ENCODE measurements at regions not wholly inside any gene's neighbourhood (a gene's known extent, or its start where the extent isn't known, plus 50 kb on each side); places are given as distances from the start of the nearest gene placed in this dataset.

DNA sequence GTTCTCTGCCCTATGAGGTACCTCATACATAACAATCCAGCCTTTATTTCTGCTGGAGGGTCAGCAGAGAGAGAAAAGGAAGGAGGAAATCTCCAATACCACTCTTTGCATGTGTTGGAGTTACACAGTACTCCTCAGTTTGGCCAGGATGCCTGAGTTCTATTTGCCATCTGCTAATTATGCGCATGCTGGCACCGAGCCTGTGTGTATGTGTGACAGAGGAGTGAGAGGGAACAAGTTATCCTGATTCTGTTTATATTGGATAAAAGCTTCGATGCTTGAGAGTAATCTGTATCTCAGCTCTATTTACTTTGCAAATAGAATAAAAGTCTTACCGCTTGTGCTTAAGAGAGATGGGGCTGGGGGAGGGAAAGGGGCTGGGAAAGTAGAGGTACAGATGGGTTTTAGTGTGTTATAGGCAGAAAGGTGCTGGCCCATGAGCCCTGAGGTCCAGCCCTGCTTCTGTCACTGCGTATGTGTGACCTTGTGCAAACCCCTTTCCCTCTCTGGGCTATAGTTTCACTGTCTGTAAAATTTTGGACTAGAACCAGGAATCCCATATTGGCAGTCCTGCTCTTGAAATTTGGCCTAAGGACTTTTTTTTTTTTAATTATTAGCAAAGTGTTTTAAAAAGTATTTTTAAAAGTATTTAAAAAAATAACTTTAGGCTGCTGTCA lies 54.5 kb upstream of the PLXNA2 start:
- no peak for DNase-seq (ENCODE audit: low read depth)

DNA sequence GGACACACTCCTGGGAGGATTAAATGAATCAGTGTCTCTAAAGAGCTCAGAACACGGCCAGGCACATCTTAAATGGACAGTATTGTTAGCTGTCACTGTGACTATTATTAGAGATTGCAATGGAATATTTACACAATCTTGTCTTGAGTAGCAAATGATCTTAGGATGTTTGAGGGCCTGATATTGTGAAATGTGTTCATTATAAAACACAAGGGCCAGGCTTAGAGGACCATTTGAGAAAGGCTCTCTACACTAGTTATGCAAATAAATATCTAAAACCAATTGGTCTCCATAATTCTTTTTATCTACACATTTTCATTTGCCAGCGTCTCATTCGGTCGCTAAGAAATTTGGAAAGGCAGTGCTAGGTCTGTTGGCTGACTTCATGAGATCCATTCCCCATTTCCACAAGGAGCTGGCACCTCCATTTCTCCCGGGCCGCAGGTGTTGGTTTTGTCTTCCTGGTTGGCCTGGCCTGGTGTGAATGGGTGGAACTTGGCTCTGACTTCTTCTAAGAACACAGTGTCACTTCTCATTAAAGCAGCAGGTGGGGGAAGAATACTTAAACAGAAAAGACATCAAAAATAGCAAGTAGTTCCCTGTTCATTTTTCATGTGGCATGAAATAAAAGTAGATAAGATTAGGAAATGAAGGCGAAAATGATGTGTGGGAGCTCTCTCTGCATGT lies 56.0 kb upstream of the PLXNA2 start:
- no peak for DNase-seq (ENCODE audit: low read depth)

DNA sequence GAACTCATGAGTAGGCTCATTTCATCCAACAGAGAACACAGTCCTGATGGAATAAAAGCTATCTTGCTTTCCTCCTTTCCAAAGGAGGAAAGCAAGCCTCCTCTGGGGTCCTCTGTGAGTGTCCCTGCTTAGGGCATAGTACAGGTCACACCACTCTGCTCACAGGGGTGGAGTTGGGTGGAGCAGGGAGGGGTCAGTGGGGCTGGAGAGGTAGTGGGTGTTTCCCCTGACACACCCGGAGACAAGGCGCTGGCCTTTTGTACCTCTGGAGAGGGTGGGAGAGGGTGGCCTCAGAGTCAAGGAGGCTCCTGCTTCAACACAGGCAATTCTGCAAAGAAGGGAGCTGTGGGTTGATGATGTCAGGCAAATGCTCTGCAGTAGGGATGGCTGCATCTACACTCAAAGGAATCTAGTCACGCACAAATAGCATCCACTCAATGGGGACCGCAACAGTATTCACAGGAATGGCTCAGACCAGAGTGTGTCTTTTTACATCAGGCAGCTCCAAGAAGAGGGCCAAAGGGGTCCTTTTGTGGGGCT lies 58.6 kb upstream of the PLXNA2 start:
- DNase-seq (ENCODE audit: low read depth) = no peak

DNA sequence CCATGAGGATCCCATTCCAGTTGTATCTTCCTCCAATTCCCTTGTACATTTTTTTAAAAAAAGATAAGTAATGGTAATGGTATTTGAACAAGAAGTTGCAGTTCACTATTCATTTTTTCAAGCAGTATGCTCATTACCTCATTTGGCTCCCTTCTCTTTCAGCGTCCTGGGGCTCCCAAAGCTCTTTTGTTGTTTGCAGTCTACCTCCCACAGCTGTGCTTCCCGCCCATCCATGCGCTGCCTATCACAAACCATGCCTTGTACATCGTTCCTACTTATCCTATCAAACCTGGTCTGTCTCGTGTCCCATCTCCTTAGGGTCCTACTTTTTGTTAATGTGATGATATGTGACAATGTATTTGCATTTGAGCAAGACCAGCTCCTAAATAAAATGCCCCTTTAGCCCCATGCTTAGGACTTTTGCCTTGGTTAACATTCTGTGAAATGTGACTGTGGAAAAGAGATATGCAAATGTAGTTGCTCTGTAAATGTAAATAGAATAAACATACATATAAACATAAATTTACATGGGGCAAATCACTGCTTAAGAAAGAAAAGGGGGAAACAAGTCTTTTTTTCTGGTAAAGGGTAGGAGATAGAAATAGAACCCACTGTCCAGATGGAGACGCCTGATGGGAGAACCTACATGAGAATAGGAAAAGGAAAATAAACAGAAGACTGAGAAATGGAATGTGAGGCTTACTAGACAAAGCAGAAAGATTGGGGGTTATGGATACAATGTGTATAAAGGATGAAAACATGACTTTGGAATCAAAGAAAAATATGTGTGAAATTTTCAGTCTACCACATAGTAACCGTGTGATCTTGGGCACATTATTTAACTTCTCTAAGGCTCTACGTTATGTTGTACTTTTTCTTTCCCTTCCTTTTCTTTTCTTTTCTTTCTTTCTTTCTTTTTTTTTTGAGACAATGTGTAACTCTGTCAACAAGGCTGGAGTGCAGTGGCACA lies 59.8 kb upstream of the PLXNA2 start:
- no peak for DNase-seq (ENCODE audit: low read depth)

DNA sequence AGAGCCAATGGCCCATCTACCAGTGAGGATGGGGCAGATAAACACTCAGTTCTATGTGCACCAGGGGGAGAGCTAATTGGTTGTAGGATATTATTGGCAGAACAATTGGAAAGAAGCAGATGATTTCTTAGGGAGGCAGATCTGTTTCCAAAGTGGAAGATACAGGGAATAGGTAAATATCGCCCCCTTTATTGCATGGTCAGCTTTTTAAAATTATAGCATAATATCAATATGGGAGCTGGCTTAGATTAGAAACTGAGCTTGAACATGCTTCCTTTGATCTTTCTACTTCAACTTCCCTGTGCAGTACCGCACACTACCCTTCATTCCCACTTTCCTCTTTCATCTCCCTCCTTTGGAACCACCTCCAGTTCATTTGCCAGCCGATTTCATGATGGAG lies 64.0 kb upstream of the PLXNA2 start:
- no peak for DNase-seq (ENCODE audit: low read depth)

DNA sequence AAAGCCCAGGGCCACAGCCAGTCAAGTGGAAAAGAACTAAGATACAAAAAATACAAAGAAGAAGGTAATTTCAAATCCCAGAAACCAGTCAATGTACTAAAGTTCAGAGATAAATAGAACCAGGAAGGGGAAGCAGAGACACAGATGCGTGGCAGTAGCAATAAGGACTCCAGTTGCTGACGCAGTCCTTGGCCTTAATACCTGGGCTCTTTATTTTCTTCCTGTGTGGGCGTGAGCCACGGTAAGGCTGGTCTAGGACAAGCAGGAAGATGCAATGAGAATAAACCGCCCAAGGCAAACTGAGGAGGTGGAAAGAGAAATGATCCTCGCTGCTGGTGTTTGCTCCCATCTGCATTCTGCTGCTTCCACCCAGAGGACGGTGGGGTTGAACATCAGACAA lies 65.6 kb upstream of the PLXNA2 start:
- DNase-seq (ENCODE audit: low read depth) = no peak

DNA sequence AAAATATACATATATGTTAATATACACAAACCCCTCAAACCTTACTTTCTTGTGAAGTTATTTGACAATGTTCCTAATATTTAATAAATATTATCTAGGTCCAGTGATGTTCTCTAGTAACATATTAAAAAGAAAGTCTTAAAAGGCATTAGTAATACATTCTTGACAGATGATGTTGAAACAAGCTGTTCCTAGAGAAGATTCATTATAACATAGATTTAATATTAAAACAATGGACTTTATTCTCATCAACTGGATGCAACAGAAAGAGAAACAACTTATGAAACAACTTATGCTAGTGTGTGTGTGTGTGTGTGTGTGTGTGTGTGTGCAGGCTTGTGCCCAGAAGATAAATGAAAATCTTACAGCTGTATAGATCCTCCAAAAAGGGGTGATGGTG lies 68.5 kb upstream of the PLXNA2 start:
- DNase-seq (ENCODE audit: low read depth) = no peak

DNA sequence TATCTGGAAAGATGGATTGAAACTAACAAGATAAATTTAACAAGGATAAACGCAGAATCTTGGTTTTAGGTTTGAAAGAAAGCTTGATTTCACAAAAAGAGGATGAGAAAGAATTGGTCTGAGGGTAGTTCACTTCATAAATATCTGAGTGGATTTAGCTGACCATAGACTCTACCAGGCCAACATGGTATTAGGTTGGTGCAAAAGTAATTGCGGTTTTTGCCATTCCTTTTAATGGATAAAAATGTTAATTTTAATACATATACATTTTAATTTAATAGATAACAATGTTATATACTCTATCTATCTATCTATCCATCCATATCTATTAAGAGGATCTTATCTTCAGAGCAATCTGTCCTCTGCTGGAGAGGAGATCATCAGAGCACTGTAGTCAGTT lies 70.2 kb upstream of the PLXNA2 start:
- no peak for DNase-seq (ENCODE audit: low read depth)

DNA sequence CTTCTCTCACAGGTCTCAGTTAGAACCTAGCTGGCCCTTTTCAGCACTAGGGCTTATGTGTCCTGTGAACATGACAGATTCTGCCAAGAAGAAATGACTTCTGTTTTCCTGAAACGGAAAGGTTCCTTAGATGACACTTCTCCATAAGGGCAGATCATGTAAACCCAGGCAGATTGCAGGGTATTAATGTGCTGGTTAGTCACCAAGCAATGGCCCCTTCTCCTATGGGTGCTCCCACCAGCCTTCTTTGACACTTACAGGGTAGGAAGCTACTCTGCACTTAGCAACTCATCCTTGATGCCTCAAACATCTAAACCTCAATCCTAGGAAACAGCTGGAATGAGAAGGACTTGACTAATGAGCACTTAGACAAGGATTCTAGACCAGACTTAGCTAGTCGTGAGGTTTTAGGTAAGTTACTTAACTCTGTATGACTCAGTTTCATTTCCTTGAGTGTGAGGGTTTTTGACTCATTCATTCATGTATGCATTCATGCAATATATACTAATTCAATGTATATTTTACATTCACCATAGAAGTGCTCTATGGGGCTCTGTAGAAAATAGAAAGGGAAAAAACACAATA lies 74.1 kb upstream of the PLXNA2 start:
- DNase-seq (ENCODE audit: low read depth) = no peak

DNA sequence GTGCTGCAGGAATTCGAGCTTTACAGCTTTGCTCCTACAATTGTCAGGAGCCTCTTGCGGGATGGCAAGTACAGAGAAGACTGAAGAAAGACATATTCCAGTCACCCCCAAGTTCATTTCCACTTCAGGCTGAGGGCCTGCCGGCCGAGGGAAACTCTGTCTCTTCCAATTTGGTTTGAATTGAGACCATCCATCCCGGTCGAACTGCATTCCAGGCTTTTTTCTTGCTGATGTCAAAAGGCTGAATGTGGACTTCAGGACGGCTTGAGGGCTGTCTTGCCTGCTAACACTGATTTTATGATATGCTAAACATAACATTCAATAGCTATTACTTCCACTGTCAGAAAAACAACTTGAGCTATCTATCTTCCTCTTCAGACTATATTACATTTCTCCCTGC lies 79.8 kb upstream of the PLXNA2 start:
- DNase-seq (ENCODE audit: low read depth) = no peak

DNA sequence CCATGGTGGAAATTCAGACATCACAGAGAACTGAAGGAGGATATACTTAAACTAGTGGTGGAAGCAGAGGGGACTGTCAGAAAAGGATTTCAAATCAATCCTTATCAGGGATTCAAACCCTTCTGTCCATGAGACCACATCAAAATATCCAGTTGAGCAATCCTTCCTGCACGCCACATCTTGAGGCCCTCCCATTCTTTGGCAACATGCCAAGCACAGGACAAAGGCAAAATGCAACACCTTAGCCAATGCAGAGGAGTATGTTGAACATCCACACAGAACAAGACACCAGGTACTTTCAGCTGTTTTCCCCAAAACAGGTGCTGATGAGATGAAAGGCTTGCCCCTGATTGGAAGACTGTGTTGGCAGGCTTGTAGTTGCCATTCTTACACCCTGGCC lies 81.8 kb upstream of the PLXNA2 start:
- DNase-seq (ENCODE audit: low read depth) = no peak

DNA sequence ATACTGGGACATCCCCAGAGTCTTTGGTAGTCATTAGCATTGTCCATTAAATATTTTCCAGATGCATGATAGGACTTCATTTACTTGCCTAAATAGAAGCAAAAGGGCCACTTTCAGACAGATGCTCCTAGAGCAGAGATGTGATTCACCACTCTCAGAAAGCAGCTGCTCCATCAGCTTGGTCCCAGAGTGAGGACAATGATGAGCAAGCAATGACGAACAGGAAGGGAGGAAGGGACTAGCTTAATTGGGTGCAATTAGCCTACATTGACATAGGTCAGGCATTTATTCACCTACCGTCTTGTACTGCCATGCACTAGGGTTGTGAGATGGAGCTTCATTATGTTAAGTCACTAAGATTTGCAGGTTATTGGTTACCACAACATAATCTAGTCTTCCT lies 85.1 kb upstream of the PLXNA2 start:
- DNase-seq (ENCODE audit: low read depth) = no peak

DNA sequence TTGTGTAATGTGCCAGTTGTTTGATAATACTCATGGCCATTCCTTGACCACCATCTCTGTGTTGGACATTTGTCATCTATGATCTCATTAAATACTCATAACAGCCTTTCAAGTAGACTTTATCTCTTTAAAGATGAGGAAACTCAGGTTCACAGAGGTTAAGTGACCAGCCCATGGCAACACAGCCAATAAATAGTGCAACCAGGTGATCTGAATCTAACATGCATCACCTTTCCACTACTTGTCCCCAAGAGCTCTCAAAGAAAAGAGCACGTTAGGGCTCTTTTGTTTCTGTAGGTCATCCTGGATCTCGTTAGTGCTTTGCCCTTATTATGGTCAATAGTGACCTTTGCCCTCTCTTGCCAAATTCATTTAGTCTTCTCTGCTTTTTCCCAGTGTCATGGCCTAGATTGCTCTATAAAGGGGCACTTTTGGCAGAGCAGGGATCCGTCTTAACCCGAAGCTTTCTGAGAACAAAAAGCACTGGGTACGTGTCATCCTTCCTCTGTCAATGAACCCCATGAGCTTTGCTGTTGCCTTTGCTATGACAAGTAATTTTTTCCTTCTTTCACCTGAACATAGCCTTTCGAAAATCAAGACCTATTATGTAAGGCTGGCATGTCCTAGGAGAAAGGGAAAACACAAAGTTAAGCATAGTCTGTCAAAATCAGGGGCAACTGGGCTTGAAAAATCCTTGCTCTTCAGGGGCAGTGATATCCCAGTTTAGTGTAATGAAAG lies 88.0 kb upstream of the PLXNA2 start:
- no peak for DNase-seq (ENCODE audit: low read depth)

DNA sequence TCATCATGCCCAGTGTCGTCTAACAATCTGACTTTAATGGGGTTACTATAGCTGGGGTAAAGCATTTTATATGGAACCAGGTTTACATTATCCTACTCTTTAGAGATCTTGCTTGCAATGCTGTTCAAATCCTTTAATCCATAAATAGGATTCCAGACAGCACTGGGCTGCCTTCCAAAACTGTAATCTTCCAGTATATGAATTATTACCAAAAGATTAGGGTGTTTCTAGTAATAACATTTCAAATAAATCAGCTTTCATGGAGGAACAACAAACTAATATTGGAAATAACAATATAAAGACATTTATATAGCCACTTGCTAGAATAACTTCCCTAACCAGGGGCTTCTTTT lies 88.6 kb upstream of the PLXNA2 start:
- no peak for DNase-seq (ENCODE audit: low read depth)

DNA sequence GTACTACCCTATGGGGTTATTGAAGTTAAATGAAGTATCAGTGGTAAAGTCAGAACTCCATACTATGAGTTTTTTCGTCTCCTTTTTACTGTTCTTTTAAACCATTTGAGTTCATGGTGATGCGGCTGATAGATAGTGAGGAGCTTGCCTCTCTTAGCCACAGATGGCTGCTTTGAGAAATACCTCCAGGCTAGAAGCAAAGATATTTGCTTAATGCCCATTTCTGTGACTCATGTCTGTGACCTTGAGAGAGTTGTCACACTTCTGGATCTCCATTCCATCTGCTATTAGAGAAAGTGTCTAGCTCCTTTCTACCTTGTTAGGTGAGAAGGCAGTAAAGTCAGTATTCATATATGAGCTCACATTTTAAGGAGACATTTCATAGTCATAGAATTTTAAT lies 89.5 kb upstream of the PLXNA2 start:
- DNase-seq (ENCODE audit: low read depth) = no peak

DNA sequence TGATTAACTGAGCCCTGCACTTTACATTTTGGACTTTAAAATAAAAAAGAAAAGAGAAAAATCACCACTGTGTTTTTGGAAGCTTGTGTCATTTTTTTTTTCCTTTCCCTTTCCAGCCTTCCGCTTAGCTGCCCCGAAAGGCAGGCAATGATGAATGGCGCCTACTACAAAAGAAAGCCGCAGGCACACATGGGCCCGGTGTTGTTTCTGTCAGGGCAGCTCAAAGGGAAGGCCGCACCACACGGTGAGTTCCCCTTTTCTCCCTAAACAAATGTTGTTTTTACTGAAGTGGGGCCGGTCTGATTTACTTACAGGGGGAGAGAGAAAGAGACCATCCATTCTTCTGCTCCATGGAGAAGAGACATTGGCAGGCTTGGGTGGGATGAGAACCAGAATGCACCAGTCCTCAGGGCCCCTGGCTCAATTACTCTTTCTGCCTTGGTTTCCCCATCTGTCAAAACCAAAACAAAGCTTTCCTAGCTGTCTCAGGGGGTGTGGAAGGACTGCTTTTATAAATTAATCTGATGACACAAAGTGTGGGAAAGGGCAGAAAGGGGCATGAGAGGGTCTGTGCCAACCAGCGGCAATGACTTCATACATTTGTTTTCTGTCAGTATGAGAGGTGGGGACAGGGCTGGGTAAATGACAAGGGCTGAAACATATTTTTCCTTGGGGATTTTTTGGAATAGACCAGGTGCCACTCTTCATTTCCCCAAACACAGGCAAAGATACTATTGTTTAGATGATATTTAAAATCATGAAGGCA lies 91.4 kb upstream of the PLXNA2 start:
- no peak for DNase-seq (ENCODE audit: low read depth)

DNA sequence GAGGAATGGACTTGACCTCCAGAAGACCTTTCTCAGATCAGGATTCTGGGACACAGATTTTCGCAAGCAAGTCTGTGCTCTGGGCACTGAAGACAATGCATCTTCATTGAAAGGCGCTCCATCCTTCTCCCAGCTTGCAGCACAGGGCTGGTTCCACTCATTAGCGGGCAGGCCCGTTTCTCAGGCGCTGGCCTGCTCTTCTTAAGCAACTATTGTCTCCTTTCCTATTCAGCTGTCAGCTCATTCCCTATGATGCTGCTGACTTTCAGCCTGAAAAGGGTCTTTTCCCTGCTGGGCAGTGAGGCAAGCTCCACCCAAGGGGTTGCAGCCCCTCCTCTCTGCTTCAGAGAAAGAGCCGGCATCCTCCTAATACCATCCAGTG lies 91.9 kb upstream of the PLXNA2 start:
- no peak for DNase-seq (ENCODE audit: low read depth)

DNA sequence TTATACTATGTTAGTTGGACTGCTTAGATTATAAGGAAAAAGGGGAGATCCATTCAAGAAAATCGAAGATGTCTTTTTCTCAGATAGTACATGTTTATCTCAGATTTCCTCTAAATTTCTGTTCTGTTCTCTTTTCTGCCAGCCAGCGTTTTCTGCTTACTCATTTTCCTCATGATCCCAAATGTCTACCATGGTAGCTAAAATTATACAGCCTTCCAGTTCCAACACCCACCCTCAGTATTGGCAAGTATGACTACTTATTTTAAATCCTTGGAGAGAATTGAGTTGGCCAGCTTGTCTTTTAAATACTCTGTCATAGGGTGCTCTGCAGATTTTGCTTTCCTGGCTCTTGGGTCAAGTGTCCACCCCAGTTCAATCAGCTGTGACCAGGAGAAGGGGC lies 95.7 kb upstream of the PLXNA2 start:
- DNase-seq (ENCODE audit: low read depth) = no peak

DNA sequence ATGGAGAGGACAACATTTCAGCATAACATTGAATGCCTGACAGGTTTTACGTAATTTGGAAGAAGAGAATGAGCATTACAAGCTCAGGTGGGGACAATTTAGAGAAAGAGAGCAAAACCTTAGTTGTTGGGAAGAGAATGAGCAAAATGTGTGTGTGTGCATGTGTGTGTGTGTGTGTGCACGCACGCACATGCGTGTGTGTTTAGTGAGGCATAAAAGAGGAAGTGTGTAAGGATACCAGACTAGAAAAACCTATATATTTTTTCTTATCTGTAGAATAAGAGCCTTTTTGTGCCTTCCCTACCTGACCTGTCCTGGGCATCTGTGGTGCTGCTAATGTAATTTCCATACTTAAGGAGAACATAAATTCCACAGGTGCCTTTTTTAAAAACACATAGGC lies 99.0 kb upstream of the PLXNA2 start:
- no peak for DNase-seq (ENCODE audit: low read depth)

DNA sequence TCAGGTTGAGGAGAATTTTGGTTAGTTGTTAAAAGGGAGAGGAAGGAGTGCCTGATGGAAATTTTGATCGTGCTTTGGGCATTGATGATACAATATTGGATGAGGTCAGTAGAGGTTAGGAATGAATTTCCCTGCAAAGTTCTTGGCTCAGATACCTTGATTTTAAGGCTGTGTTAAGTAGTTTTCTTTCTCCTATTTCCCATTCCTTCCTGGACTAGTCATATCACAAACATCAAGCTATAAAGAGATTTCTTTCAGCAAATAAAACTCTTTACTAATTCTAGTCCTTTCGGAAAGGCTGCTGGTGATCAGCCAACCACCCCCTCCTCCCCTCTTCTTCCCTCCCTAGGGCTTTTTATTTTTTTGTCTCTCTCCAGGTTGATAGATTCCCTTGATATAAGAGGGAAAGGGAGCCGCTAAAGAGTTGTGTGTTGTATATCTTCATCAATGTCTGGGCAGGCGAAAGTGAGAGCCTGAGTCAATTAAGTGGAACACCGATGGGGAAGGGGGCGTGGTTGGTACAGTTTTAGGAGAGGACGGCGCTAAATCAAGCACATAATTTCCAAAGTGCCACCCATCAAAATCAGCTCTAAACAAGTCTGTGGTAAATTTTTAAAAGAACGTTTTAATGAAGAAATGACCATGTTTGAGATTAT lies 100.1 kb upstream of the PLXNA2 start:
- DNase-seq (ENCODE audit: low read depth) = no peak

All from CMK (cell line).